T-cell (primary cell): ENCODE measurements at regions not wholly inside any gene's neighbourhood (a gene's known extent, or its start where the extent isn't known, plus 50 kb on each side); places are given as distances from the start of the nearest gene placed in this dataset.

Experiments used
- ATAC-seq, 4 experiments: fragments of 200-7000 bp in 3 of 4; fragments of 150-1000 bp in 1 of 4; cut with Tn5 transposase; replicated peaks in 1 of 4; 1 replicate in 3 of 4; 2 replicates in 1 of 4; pipeline ENCODE4 v1.10.0; 2021; ENCODE audit warnings: moderate library complexity in 3 of 4, mild to moderate bottlenecking in 2 of 4, moderate number of reproducible peaks in 1 of 4
- CTCF ChIA-PET, 2 donors: fragments of 300-600 bp; sonication (Branson Sonifier 250); formaldehyde crosslinking; loops; one replicate each; lab custom pipeline; 2022; ENCODE audit warnings: antibody characterized with exemption in 2 of 2; lab: Charles Lee
- POLR2A ChIA-PET, 2 donors: fragments of 300-600 bp; sonication (Branson Sonifier 250); formaldehyde crosslinking; loops; one replicate each; lab custom pipeline; 2022; ENCODE audit warnings: antibody characterized with exemption in 2 of 2; lab: Charles Lee
- DNase-seq, 35 experiments: peaks; one replicate each; pipeline versions ENCODE4 v3.0.0 to v3.0.0-alpha.2; 2013 to 2023
- H3K27ac ChIP-seq: one replicate; pipeline ENCODE4 v1.5.1; 2013; ENCODE audit warnings: low read length
- H3K27me3 ChIP-seq, 2 experiments: replicated peaks in 1 of 2; 1 replicate in 1 of 2; 2 replicates in 1 of 2; pipeline versions ENCODE4 v1.6.1 to v1.7.0; 2013; ENCODE audit warnings: low read length in 1 of 2, mixed read lengths in 1 of 2; ENCODE audit not compliant: control insufficient read depth in 2 of 2, insufficient read depth in 2 of 2; ENCODE audit errors: extremely low read depth in 1 of 2
- H3K36me3 ChIP-seq, 2 donors: 1 replicate in 1 of 2; 2 replicates in 1 of 2; pipeline versions ENCODE4 v1.6.1 to v1.7.0; 2013; ENCODE audit warnings: low read length in 1 of 2; ENCODE audit not compliant: control insufficient read depth in 2 of 2, insufficient read depth in 1 of 2; ENCODE audit errors: extremely low read depth in 1 of 2
- H3K4me1 ChIP-seq, 2 experiments: 1 replicate in 1 of 2; 2 replicates in 1 of 2; pipeline versions ENCODE4 v1.6.1 to v1.7.0; 2013; ENCODE audit warnings: low read length in 2 of 2, mixed read lengths in 1 of 2; ENCODE audit not compliant: insufficient read depth in 2 of 2, control insufficient read depth in 1 of 2; ENCODE audit errors: extremely low read depth in 1 of 2
- H3K4me3 ChIP-seq, 2 donors: 1 replicate in 1 of 2; 2 replicates in 1 of 2; pipeline versions ENCODE4 v1.5.1 to v1.7.0; 2013; ENCODE audit warnings: mild to moderate bottlenecking in 2 of 2, low read length in 1 of 2, moderate library complexity in 1 of 2; ENCODE audit not compliant: control insufficient read depth in 1 of 2; ENCODE audit errors: extremely low read depth in 1 of 2
- H3K9me3 ChIP-seq: 2 replicates; pipeline ENCODE4 v1.7.0; 2013
- H3K27ac Mint-ChIP-seq, 2 donors: one replicate each; pipeline ENCODE4 v1.8.0; 2020 to 2021; ENCODE audit warnings: mild to moderate bottlenecking in 2 of 2, mixed read lengths in 2 of 2
- H3K27me3 Mint-ChIP-seq, 2 donors: one replicate each; pipeline ENCODE4 v1.8.0; 2021 to 2022; ENCODE audit warnings: mixed read lengths in 2 of 2
- H3K36me3 Mint-ChIP-seq: one replicate; pipeline ENCODE4 v1.8.0; 2021; ENCODE audit warnings: mixed read lengths
- H3K4me1 Mint-ChIP-seq, 3 donors: one replicate each; pipeline ENCODE4 v1.8.0; 2020 to 2022; ENCODE audit warnings: mixed read lengths in 3 of 3, mild to moderate bottlenecking in 1 of 3
- H3K4me3 Mint-ChIP-seq, 3 donors: one replicate each; pipeline ENCODE4 v1.8.0; 2020 to 2022; ENCODE audit warnings: mild to moderate bottlenecking in 3 of 3, mixed read lengths in 3 of 3, moderate library complexity in 3 of 3
- H3K9me3 Mint-ChIP-seq, 3 donors: one replicate each; pipeline ENCODE4 v1.8.0; 2020 to 2022; ENCODE audit warnings: mixed read lengths in 3 of 3
- WGBS: methylation state at CpG from one replicate; pipeline ENCODE4 v1.1.5; 2013; ENCODE audit warnings: missing lambda C conversion rate; ENCODE audit not compliant: insufficient coverage; 5-methylcytosine and 5-hydroxymethylcytosine counted together

DNA sequence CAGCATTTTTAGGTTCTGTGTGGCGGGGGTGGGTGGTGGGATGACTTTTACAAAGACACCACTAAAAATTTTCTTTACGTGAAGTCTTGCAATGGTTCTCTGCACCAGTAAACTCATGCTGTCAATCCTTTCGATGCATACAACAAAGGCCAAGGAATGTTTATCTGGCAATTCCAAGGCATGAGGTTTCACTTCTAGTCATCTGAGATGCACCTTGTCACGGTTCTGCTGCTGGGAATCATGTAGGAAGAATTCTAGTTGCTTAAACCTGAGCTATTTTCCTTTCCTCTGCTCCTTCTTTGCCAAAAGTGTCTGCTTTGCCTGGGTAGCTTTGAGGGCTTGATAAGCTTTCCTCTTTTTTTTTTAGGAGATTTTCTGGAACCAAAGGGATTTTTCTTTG is 1204.5 kb upstream of the SEMA6A start:
- WGBS, result 80% methylated on average over 2 of the region's 4 CpGs
- DNase-seq, result no peak

GRCh38 chr5:117776977-117777376 is 1202.4 kb upstream of the SEMA6A start:
- Histone ChIP-seq H3K9me3 (no peaks in the 10 kb centered on the region), H3K27me3 (no peaks in the 10 kb centered on the region), H3K4me3 (no peak overlapping the region), H3K27ac (no peak overlapping the region), H3K36me3 (no peaks in the 10 kb centered on the region), H3K4me1 (no peaks in the 10 kb centered on the region)
- Mint-ChIP-seq H3K27me3 (no peaks in the 10 kb centered on the region), H3K9me3 (peaks cover 7 to 16% (median 11%) of the 10 kb centered on the region in 3 donors), H3K27ac (no peak overlapping the region), H3K36me3 (no peaks in the 10 kb centered on the region), H3K4me1 (no peaks in the 10 kb centered on the region), H3K4me3 (no peak overlapping the region)
- ATAC-seq (no peak), DNase-seq (no peak)
- no CpG with 5 or more reads among the region's 3 CpGs for WGBS
- POLR2A ChIA-PET, result no interaction called here
- CTCF ChIA-PET, result no interaction called here

More for the DNA sequence above, 1204.5 kb upstream of the SEMA6A start:
- Mint-ChIP-seq H3K4me3 (no peak overlapping the region), H3K9me3 (peaks cover 5 to 10% (median 8%) of the 10 kb centered on the region in 3 donors), H3K27me3 (no peaks in the 10 kb centered on the region), H3K27ac (no peak overlapping the region), H3K36me3 (no peaks in the 10 kb centered on the region), H3K4me1 (no peaks in the 10 kb centered on the region)
- ChIA-PET CTCF (no interaction called here), POLR2A (interaction anchor here (0.6 kb wide), 2 partner anchors 34 to 255 kb away, joined by 3 to 10 read pairs; no protein-coding TSS in a partner anchor)
- Histone ChIP-seq H3K36me3 (no peaks in the 10 kb centered on the region), H3K27ac (no peak overlapping the region), H3K4me1 (no peaks in the 10 kb centered on the region), H3K9me3 (no peaks in the 10 kb centered on the region), H3K4me3 (no peak overlapping the region), H3K27me3 (no peaks in the 10 kb centered on the region)
- ATAC-seq, result no peak

- DNase-seq (no peak), ATAC-seq (no peak)
- H3K36me3 Mint-ChIP-seq, result no peaks in the 10 kb centered on the region
- no peaks in the 10 kb centered on the region for H3K27me3 ChIP-seq
- no peak overlapping the region for H3K4me3 Mint-ChIP-seq
- peaks cover 4 to 26% (median 10%) of the 10 kb centered on the region in 3 donors for H3K9me3 Mint-ChIP-seq
- H3K4me1 Mint-ChIP-seq, result no peaks in the 10 kb centered on the region
- no peak overlapping the region for H3K4me3 ChIP-seq
- H3K4me1 ChIP-seq, result no peaks in the 10 kb centered on the region
- WGBS, result 58% methylated on average over 2 of the region's 2 CpGs
- no peaks in the 10 kb centered on the region for H3K27me3 Mint-ChIP-seq
- H3K9me3 ChIP-seq, result peaks cover 2% of the 10 kb centered on the region
- ChIA-PET CTCF (no interaction called here), POLR2A (interaction anchor here in 1 of 2 donors (0.6 kb wide), 1 partner anchor 144 kb away, joined by 4 read pairs; no protein-coding TSS in a partner anchor)
- no peak overlapping the region for H3K27ac Mint-ChIP-seq
- no peaks in the 10 kb centered on the region for H3K36me3 ChIP-seq
- H3K27ac ChIP-seq, result no peak overlapping the region
Measured at GRCh38 chr5:117769877-117770276, 1195.3 kb upstream of the SEMA6A start.

DNA sequence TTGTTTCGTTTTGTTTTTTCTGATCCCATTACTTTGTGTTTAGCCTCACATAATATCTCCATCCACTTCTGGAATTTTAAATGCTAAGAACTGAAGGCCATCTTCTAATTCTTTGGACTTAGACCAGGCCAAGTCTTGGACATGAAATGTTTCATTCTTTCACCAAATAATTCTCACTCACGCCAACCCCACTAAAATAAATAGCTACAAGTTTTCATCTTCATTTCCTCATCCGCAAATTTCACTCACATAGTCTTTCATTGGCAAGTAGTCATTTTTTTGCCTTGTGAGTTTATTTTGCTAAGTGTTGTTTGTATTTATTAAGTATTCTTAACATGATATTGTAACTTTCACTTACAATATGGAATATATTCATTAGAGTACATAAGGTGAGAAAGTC is 1188.6 kb upstream of the SEMA6A start:
- no peak overlapping the region for H3K4me3 Mint-ChIP-seq
- DNase-seq (no peak), ATAC-seq (no peak)
- Histone ChIP-seq H3K9me3 (peaks cover 2% of the 10 kb centered on the region), H3K4me1 (no peaks in the 10 kb centered on the region), H3K27me3 (no peaks in the 10 kb centered on the region), H3K27ac (no peak overlapping the region), H3K4me3 (no peak overlapping the region), H3K36me3 (no peaks in the 10 kb centered on the region)
- H3K27me3 Mint-ChIP-seq, result no peaks in the 10 kb centered on the region
- POLR2A ChIA-PET, result no interaction called here
- H3K27ac Mint-ChIP-seq, result no peak overlapping the region
- CTCF ChIA-PET, result no interaction called here
- H3K36me3 Mint-ChIP-seq, result no peaks in the 10 kb centered on the region
- no CpG with 5 or more reads among the region's 3 CpGs for WGBS
- H3K9me3 Mint-ChIP-seq, result peaks cover 3 to 15% (median 3%) of the 10 kb centered on the region in 3 donors
- no peaks in the 10 kb centered on the region for H3K4me1 Mint-ChIP-seq

DNA sequence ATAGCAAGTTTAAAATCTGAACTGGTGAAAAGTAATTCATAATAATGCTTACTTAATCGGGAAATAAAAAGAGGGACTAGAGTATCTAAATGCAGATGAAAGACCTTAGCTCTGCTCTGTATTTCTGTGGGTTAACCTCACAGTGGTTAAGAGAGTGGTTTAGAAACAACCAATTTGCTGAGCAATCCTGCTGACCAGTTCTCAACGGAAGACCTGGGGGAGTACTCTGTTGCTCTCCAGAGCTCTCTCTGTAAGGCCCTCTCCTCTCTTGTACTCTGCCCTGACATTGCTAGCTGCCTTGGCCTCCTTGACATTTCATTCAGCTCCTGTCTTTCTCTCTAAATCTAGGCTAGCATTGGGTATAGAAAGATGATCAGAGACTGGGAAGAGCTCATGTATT is 1186.6 kb upstream of the SEMA6A start:
- no peak overlapping the region for H3K27ac Mint-ChIP-seq
- no peak overlapping the region for H3K4me3 Mint-ChIP-seq
- peaks cover 3 to 15% (median 3%) of the 10 kb centered on the region in 3 donors for H3K9me3 Mint-ChIP-seq
- Histone ChIP-seq H3K4me3 (no peak overlapping the region), H3K9me3 (no peaks in the 10 kb centered on the region), H3K4me1 (no peaks in the 10 kb centered on the region), H3K27me3 (no peaks in the 10 kb centered on the region), H3K27ac (no peak overlapping the region), H3K36me3 (no peaks in the 10 kb centered on the region)
- ATAC-seq, result no peak
- no peaks in the 10 kb centered on the region for H3K4me1 Mint-ChIP-seq
- H3K27me3 Mint-ChIP-seq, result no peaks in the 10 kb centered on the region
- H3K36me3 Mint-ChIP-seq, result no peaks in the 10 kb centered on the region
- POLR2A ChIA-PET, result no interaction called here
- CTCF ChIA-PET, result no interaction called here
- WGBS, result 37% methylated on average over 2 of the region's 2 CpGs
- no peak for DNase-seq

GRCh38 chr5:117759849-117760499 is 1185.4 kb upstream of the SEMA6A start:
- Mint-ChIP-seq H3K9me3 (peaks cover 3 to 20% (median 3%) of the 10 kb centered on the region in 3 donors), H3K36me3 (no peaks in the 10 kb centered on the region), H3K27ac (no peak overlapping the region), H3K4me3 (no peak overlapping the region), H3K4me1 (no peaks in the 10 kb centered on the region), H3K27me3 (no peaks in the 10 kb centered on the region)
- Histone ChIP-seq H3K27me3 (no peaks in the 10 kb centered on the region), H3K4me1 (no peaks in the 10 kb centered on the region), H3K36me3 (no peaks in the 10 kb centered on the region), H3K9me3 (no peaks in the 10 kb centered on the region), H3K4me3 (no peak overlapping the region), H3K27ac (no peak overlapping the region)
- CTCF ChIA-PET, result no interaction called here
- DNase-seq (no peak), ATAC-seq (no peak)
- WGBS, result no CpG with 5 or more reads among the region's 4 CpGs
- POLR2A ChIA-PET, result no interaction called here
